Left lung (tissue), 4 donors: ENCODE measurements at regions not wholly inside any gene's neighbourhood (a gene's known extent, or its start where the extent isn't known, plus 50 kb on each side); places are given as distances from the start of the nearest gene placed in this dataset.

Experiments
- ATAC-seq: fragments of 200-7000 bp; cut with Tn5 transposase; one replicate; pipeline ENCODE4 v1.9.1; 2020; ENCODE audit warnings: moderate library complexity
- DNase-seq, 4 donors: peaks; one replicate each; pipeline ENCODE4 v3.0.0-alpha.2; 2013 to 2020
- H3K27ac ChIP-seq, 2 donors: fragments of 200-600 bp; sonication (generic) in 1 of 2; one replicate each; pipeline versions ENCODE4 v1.5.0 to v1.8.0; 2020 to 2021
- H3K27me3 ChIP-seq, 2 donors: fragments of 200-600 bp; sonication (generic) in 1 of 2; one replicate each; pipeline versions ENCODE4 v1.5.0 to v1.8.0; 2020 to 2021
- H3K36me3 ChIP-seq, 2 donors: fragments of 200-600 bp; sonication (generic) in 1 of 2; one replicate each; pipeline versions ENCODE4 v1.5.0 to v1.8.0; 2020 to 2021
- H3K4me1 ChIP-seq, 2 donors: fragments of 200-600 bp; one replicate each; pipeline ENCODE4 v1.8.0; 2021
- H3K4me3 ChIP-seq, 2 donors: fragments of 200-600 bp; sonication (generic) in 1 of 2; one replicate each; pipeline versions ENCODE4 v1.5.0 to v1.8.0; 2020 to 2021; ENCODE audit warnings: mild to moderate bottlenecking in 1 of 2
- H3K9me3 ChIP-seq, 2 donors: fragments of 200-600 bp; sonication (generic) in 1 of 2; one replicate each; pipeline versions ENCODE4 v1.5.0 to v1.8.0; 2020 to 2021
- CTCF ChIP-seq, 2 donors: fragments of 200-600 bp; sonication (generic) in 1 of 2; IDR thresholded peaks; one replicate each; pipeline versions ENCODE4 v1.5.0 to v1.8.0; 2021; ENCODE audit warnings: antibody characterized with exemption in 2 of 2
- intact Hi-C, 2 donors: fragments of 100-400 bp; cut with DNase I; formaldehyde crosslinking; loops; one replicate each; pipeline versions ENCODE4 v1.11.2 to v1.14.2; 2022
- donor health status: DM: no; HTN: yes; CAD: no.
- donor health status: DM: no; HTN: no; CAD: no.

GRCh38 chr20:40218971-40219370 is 470.1 kb downstream of the MAFB start:
- Histone ChIP-seq H3K27me3 (no peaks in the 10 kb centered on the region), H3K4me3 (no peak overlapping the region), H3K27ac (no peak overlapping the region), H3K9me3 (no peaks in the 10 kb centered on the region), H3K4me1 (no peaks in the 10 kb centered on the region), H3K36me3 (no peaks in the 10 kb centered on the region)
- TF ChIP-seq CTCF (IDR thresholded peaks at IDR 0.05): no peak
- ATAC-seq (no peak), DNase-seq (no peak)
- intact Hi-C loops: no loop called here

GRCh38 chr20:40218316-40218969 is 470.6 kb downstream of the MAFB start:
- ATAC-seq (no peak), DNase-seq (no peak)
- intact Hi-C loops: no loop called here
- Histone ChIP-seq H3K36me3 (no peaks in the 10 kb centered on the region), H3K4me1 (no peaks in the 10 kb centered on the region), H3K4me3 (no peak overlapping the region), H3K27ac (no peak overlapping the region), H3K9me3 (no peaks in the 10 kb centered on the region), H3K27me3 (no peaks in the 10 kb centered on the region)
- no peak for TF ChIP-seq CTCF (IDR thresholded peaks at IDR 0.05)

- DNase-seq: peak in 2 of 4 donors; percentile 26 to 60
These were observed 481.4 kb downstream of the MAFB start for GRCh38 chr20:40207655-40208054.

GRCh38 chr20:40205971-40206370 is 483.1 kb downstream of the MAFB start:
- Histone ChIP-seq H3K4me1 (peaks cover 0 to 7% of the 10 kb centered on the region in 2 donors), H3K36me3 (no peaks in the 10 kb centered on the region), H3K27ac (no peak overlapping the region), H3K4me3 (no peak overlapping the region), H3K27me3 (peaks cover 0 to 3% of the 10 kb centered on the region in 2 donors), H3K9me3 (no peaks in the 10 kb centered on the region)
- peak; percentile 36 for ATAC-seq
- intact Hi-C loops: no loop called here
- DNase-seq: no peak
- TF ChIP-seq CTCF (IDR thresholded peaks at IDR 0.05): no peak

More at GRCh38 chr20:40207655-40208054, 481.4 kb downstream of the MAFB start:
- H3K36me3 ChIP-seq: no peaks in the 10 kb centered on the region
- H3K4me3 ChIP-seq: no peak overlapping the region
- peaks cover 0 to under 1% of the 10 kb centered on the region in 2 donors for H3K27me3 ChIP-seq
- peaks cover 0 to 7% of the 10 kb centered on the region in 2 donors for H3K4me1 ChIP-seq
- H3K27ac ChIP-seq: no peak overlapping the region
- no peak for TF ChIP-seq CTCF (IDR thresholded peaks at IDR 0.05)
- H3K9me3 ChIP-seq: no peaks in the 10 kb centered on the region
- ATAC-seq: peak; percentile 16
- intact Hi-C loops: no loop called here

GRCh38 chr20:40203032-40203431 is 486.0 kb downstream of the MAFB start:
- Histone ChIP-seq H3K36me3 (no peaks in the 10 kb centered on the region), H3K4me1 (peaks cover 1 to 8% of the 10 kb centered on the region in 2 donors), H3K4me3 (no peak overlapping the region), H3K27me3 (peaks cover 0 to 3% of the 10 kb centered on the region in 2 donors), H3K27ac (no peak overlapping the region), H3K9me3 (no peaks in the 10 kb centered on the region)
- intact Hi-C loops: no loop called here
- no peak for DNase-seq
- ATAC-seq: no peak
- no peak for TF ChIP-seq CTCF (IDR thresholded peaks at IDR 0.05)
